NCI-H1694 treated with DMSO at 0.1 percent for 48 hours (cell line): ENCODE measurements at regions not wholly inside any gene's neighbourhood (a gene's known extent, or its start where the extent isn't known, plus 50 kb on each side); places are given as distances from the start of the nearest gene placed in this dataset.

Experiments
- DNase-seq: peaks from one replicate; lab custom pipeline; 2025; lab: John Stamatoyannopoulos, UW

DNA sequence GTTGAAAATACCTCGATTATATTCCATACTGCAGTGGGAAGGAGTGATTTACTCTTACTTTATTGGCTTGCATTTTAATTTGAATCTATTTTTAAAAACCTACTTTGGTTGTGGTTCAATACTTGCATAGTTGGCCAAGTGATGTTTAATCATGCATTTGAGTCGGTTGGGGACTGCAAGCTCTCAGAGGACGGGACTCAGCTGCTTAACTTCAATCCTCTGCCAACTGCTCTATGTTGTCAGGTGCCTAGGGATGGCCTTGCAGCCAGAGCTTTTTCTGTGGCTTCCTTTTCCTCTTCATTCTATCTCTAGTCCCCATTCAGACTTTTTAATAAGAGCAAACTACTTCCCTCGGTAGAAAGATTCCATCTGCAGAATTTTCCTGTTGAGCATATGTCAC, 53.4 kb upstream of the KRR1 start:
- no peak for DNase-seq

DNA sequence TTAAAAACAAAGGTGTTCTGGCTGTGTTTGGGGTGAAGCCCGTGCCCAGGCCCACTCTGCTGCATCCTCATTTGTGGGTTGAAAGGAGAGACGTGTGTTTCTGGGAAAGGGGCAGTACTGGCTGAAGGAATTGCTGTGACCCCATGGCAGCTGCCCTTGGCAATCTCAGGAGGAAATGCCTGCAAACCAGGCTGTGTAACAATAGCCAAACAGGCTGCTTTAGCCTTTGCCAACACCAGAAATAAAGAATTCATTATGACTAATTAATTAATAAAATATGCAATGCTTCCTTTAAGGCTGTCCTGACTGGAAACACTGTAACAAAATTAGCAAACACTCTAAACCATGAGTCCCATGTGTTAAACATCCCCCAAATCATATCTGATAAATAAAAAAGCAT, 53.0 kb upstream of the KRR1 start:
- DNase-seq, result no peak

- DNase-seq, result no peak
Measured at GRCh38 chr12:75563351-75563750, 51.9 kb upstream of the KRR1 start.

- no peak for DNase-seq
Measured at GRCh38 chr12:75561921-75562320, 50.5 kb upstream of the KRR1 start.
